NCI-H128 (cell line): ENCODE measurements at regions not wholly inside any gene's neighbourhood (a gene's known extent, or its start where the extent isn't known, plus 50 kb on each side); places are given as distances from the start of the nearest gene placed in this dataset.

Source experiments
- DNase-seq: peaks from one replicate; lab custom pipeline; 2025; ENCODE audit not compliant: unreplicated experiment; lab: John Stamatoyannopoulos, UW

GRCh38 chr3:23076437-23076836 lies 126.7 kb upstream of the UBE2E2 start:
- no peak for DNase-seq

DNA sequence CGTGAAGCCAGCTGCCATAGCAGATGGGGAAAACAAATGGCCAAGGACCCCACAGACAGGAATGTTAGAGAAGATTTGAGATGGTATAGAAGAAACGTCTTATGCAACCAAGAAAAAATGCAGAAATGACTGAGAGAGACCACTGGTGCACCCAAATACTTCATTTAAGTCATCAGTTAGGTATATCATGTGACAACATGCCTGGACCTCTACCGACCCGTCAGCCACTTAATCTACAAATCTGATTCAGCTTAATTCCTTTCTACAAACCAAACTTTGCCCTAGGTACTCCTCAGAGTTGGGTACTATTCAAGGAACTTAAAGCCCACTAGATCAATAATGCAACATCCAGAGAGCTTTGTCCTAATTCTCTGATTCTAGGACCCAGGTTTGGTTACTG lies 126.0 kb upstream of the UBE2E2 start:
- DNase-seq, result no peak

DNA sequence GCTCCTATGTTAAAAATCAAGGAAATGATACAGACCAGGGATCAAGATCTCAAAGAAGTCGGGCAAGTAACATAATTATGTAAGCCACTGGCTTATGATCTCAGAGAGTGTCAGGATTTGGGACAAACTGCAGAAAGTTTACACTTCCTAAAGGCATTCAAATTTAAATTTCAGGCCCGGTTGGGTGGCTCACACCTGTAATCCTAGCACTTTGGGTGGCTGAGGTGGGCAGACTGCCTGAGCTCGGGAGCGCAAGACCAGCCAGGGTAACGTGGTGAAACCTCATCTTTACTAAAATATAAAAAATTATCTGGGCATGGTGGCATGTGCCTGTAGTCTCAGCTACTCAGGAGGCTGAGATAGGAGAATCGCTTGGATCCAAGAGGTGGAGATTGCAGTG lies 124.4 kb upstream of the UBE2E2 start:
- no peak for DNase-seq

DNA sequence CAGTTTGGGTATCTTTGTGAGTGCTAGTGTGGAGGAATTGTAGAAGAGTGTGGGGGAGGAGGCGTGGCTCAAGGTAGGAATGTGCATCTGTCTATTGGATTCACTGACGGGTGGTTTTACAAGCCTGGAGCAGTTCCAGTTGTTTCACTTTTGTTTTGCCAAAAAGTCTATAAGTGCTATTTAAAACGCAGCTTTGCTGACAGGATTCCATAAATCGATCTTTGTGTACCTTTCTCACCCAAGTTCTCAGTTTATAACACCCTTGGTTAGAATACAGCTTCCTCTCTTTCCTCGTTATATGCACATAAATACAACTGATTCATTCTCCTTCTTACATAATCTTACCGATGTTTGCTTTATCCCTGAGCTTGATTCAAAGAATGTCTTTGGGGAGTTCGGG lies 123.2 kb upstream of the UBE2E2 start:
- DNase-seq, result no peak

- DNase-seq, result no peak
Observed at GRCh38 chr3:23083701-23084100, 119.4 kb upstream of the UBE2E2 start.

DNA sequence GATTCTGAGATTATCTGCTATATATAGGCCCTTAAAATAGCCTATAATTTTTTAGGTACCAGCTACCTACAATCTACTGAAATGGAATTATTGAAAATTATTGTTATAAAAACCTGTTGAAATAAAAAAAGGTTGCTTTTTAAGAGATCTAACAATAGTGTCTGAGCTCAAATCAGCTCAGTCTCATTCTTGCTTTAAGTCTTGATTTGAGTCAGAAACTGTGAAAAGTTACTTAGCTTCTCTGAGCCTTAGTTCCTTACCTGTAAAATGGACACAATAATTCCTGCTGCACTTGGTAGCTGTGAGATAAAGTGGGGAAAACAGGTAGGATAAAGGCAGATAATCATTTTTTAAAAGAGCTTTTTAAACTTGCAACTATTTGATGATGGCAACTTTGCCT lies 118.8 kb upstream of the UBE2E2 start:
- DNase-seq, result no peak

GRCh38 chr3:23085261-23085660 lies 117.9 kb upstream of the UBE2E2 start:
- DNase-seq, result no peak

GRCh38 chr3:23086331-23086730 lies 116.8 kb upstream of the UBE2E2 start:
- DNase-seq, result no peak

GRCh38 chr3:23086831-23087230 lies 116.3 kb upstream of the UBE2E2 start:
- no peak for DNase-seq

- no peak for DNase-seq
Observed at GRCh38 chr3:23094412-23094811, 108.7 kb upstream of the UBE2E2 start.

GRCh38 chr3:23094890-23095462 lies 108.2 kb upstream of the UBE2E2 start:
- DNase-seq, result no peak

DNA sequence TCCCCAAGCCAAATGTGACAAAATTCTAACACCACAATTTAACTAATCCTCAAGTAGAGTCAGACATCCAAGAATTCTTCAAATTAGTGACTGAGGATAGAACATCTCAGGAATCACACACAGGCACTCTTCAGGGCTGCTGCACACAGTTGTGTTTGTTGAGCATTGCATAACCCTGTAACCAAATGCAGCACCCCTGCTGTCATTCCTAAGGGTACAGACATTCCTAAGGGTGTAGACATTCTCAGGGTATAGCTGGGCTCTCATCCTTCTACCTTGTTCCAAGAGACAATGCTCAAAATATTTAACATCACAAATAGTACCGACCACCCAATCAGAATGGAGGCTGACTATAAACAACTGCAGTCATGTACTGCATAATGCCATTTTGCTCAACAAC lies 107.1 kb upstream of the UBE2E2 start:
- no peak for DNase-seq

- DNase-seq, result no peak
Observed at GRCh38 chr3:23099021-23099420, 104.1 kb upstream of the UBE2E2 start.

DNA sequence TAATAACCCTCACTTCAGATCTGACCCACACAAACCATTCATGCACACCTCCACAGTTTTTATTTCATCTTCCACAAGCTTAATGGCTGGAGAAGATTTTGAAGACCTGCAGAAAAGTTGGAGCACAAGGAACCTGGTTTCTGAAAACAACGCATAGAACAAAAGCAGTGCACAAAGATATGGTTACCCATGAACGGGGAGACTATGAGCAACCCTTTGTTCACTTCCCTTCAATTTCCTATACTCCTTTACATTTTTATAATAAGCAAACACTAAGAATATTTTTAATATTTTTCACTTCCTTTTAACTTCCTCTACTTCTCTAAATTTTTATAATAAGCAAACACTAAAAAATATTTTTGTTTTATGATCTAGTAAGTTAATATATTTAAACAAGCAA lies 103.5 kb upstream of the UBE2E2 start:
- DNase-seq, result no peak

- DNase-seq, result no peak
Observed at GRCh38 chr3:23100106-23100505, 103.0 kb upstream of the UBE2E2 start.

DNA sequence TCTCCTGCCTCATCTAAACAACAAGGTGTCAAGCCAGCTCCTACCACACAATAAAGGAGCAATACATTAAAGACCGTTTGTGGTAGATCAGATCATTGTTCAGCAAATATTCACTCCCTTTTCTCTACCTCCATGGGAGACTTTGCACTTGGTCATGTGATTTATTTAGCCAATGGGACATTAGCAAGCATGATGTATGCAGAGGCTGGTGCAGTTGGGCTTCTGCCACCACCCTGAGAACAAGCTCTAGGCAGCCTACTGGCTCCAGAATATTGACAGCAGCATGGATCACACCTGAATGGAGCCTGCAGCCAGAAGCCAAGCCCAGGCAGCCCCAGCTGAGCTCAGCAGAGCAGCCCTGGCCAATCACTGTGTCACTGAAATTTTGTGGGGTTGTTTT lies 99.4 kb upstream of the UBE2E2 start:
- no peak for DNase-seq

GRCh38 chr3:23105048-23105447 lies 98.1 kb upstream of the UBE2E2 start:
- no peak for DNase-seq

- DNase-seq, result no peak
Observed at GRCh38 chr3:23106666-23107065, 96.5 kb upstream of the UBE2E2 start.

DNA sequence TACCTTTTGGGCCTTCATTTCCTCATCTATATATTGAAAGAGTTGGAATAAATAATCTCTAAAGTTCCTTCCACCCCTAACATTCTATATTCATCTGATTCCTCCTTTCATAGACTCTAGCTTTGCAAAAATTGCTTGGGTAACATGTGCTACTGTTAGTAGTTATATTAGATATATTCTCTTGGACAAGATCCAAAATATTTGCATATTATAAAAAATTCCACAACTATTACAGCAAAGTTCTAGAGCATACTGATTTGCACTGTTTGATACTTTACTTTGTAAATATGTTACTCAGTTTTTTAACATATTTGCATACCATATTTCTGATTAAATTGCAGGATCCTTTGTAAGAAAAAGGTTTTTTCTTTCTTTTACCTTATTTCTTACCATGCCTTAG lies 95.9 kb upstream of the UBE2E2 start:
- DNase-seq, result no peak

GRCh38 chr3:23108451-23109057 lies 94.6 kb upstream of the UBE2E2 start:
- no peak for DNase-seq

DNA sequence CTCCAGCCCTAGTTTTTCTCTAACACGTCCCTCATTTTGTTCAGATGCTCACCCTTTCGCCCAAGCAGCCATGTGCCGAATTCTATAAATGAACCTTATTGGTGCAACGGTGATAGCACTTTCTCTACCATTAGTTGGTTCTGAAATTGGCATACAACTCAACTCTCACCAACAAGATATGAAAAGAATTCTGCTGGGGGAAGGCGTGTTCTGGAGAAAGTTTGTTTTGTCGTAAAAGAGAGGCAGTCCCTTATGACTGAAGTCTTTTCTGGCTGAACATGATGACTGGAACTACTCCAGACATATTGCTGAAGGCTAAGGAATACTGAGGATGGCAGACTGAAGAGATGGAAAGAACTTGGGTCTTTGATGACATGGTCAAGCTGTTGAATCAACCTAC lies 91.8 kb upstream of the UBE2E2 start:
- DNase-seq, result no peak

DNA sequence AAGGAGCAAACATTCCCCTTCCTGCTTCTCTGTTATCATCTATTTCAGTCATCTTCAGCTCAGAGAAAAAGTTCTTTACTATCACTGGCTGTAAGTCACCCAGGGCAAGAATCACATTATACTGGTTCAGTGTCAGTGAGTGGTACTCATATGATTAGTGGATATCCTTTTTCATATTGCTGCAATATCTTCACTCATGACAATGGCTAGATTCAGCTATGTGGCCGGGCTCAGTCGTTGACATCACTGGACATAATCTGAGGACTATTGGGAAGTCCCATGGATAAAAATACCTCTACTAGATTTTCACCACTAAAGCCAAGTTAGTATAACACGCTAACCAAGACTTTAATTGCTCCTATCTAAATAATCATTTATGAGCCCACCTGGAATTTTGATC lies 91.3 kb upstream of the UBE2E2 start:
- DNase-seq, result no peak

DNA sequence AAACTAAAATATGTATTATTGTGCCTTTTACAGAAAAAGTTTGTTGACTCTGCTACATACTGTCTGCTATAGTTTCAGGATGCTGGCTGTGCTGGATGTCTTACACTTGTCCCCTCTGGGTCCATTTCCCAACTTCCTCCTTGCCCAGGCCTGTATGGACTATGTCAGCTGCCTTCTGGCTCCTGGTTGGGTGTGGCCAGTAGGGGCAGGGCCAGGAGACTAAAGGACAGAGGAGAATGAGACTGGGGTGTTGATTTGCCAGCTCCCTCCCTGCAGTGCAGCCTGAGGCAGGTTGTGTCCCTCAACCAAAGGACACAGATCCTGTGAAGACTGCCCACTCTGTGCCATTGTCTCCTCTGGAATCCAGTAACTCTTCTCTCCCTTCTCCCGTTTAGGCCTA lies 90.6 kb upstream of the UBE2E2 start:
- DNase-seq, result no peak
